Gastrocnemius medialis (tissue), 4 donors: ENCODE measurements at regions not wholly inside any gene's neighbourhood (a gene's known extent, or its start where the extent isn't known, plus 50 kb on each side); places are given as distances from the start of the nearest gene placed in this dataset.

ENCODE experiments used
- ATAC-seq, 2 donors: fragments of 150-250 bp; one replicate each; pipeline ENCODE4 v1.9.1; 2016
- DNase-seq, 2 donors: peaks; one replicate each; pipeline ENCODE4 v3.0.0-alpha.2; 2019
- H3K27ac ChIP-seq, 4 donors: fragments of 200-600 bp; sonication (generic); 1 replicate in 1 of 4; 2 replicates in 3 of 4; pipeline ENCODE4 v1.5.1; 2016 to 2018; ENCODE audit warnings: mild to moderate bottlenecking in 2 of 4, moderate library complexity in 1 of 4
- H3K27me3 ChIP-seq, 3 donors: fragments of 200-600 bp; sonication (generic) in 2 of 3; 1 replicate in 1 of 3; 2 replicates in 2 of 3; pipeline versions ENCODE4 v1.5.1 to v1.6.0; 2016 to 2019; ENCODE audit warnings: mild to moderate bottlenecking in 1 of 3, moderate library complexity in 1 of 3
- H3K36me3 ChIP-seq, 2 donors: fragments of 200-600 bp; sonication (generic) in 1 of 2; one replicate each; pipeline ENCODE4 v1.5.1; 2017 to 2018
- H3K4me1 ChIP-seq, 2 donors: fragments of 200-600 bp; sonication (generic) in 1 of 2; one replicate each; pipeline ENCODE4 v1.5.1; 2016 to 2017; ENCODE audit warnings: mild to moderate bottlenecking in 2 of 2
- H3K4me3 ChIP-seq, 4 donors: fragments of 200-600 bp; sonication (generic) in 3 of 4; 1 replicate in 1 of 4; 2 replicates in 3 of 4; pipeline ENCODE4 v1.5.1; 2016 to 2019; ENCODE audit warnings: mild to moderate bottlenecking in 2 of 4
- H3K9me3 ChIP-seq, 3 donors: fragments of 200-600 bp; sonication (generic) in 2 of 3; 1 replicate in 1 of 3; 2 replicates in 2 of 3; pipeline ENCODE4 v1.5.1; 2016 to 2019
- POLR2A ChIP-seq, 2 donors: fragments of 450-650 bp; IDR thresholded peaks; one replicate each; pipeline ENCODE4 v1.6.1; 2017; ENCODE audit warnings: antibody characterized with exemption in 2 of 2, mild to moderate bottlenecking in 2 of 2, moderate library complexity in 2 of 2
- in situ Hi-C, 4 donors: fragments of 200-750 bp; cut with MboI; loops; one replicate each; pipeline versions ENCODE4 v1.15.0 to v1.8.0; 2017; ENCODE audit warnings: low sequenced_read_pairs in 4 of 4
- intact Hi-C: fragments of 100-400 bp; cut with DNase I; formaldehyde crosslinking; loops from one replicate; pipeline ENCODE4 v1.15.1; 2023; ENCODE audit warnings: low total_unique reads
- TF ChIP-seq, protein P1 (sequence below), 5 experiments: fragments of 450-650 bp in 3 of 5; fragments of 200-600 bp in 2 of 5; sonication (generic) in 2 of 5; IDR thresholded peaks in 4 of 5; conservative IDR thresholded peaks in 1 of 5; 1 replicate in 4 of 5; 2 replicates in 1 of 5; pipeline ENCODE4 v1.5.1; 2016 to 2019; ENCODE audit warnings: antibody characterized with exemption in 5 of 5, mild to moderate bottlenecking in 3 of 5, moderate library complexity in 3 of 5

DNA sequence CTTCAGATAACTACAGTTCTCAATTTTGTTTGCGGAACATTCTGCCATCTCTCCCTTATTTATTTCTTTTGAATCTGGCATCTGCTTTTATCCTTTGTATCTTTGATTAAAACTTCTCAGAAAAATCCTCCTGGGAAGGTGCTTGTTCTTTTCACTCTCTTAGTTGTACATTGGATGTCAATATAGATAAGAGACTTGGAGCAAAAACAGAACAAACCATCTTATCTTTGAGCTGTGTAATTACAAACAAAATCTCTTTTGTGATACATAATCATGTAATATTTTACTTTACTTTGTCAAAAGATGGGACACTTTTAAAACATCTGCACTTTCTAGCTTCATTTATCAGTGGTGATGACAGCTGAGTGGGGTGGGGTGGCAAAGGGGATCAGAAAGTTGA lies 307.2 kb upstream of the LYPLAL1 start:
- Histone ChIP-seq H3K36me3 (no peaks in the 10 kb centered on the region), H3K9me3 (no peaks in the 10 kb centered on the region), H3K27me3 (no peaks in the 10 kb centered on the region), H3K27ac (no peak overlapping the region), H3K4me1 (peaks cover 0 to 3% of the 10 kb centered on the region in 2 donors), H3K4me3 (no peak overlapping the region)
- ATAC-seq (no peak), DNase-seq (no peak)
- intact Hi-C loops (no loop called here), in situ Hi-C loops (no loop called here)
- TF ChIP-seq POLR2A (IDR thresholded peaks at IDR 0.05): no peak
- TF ChIP-seq, protein P1, sequence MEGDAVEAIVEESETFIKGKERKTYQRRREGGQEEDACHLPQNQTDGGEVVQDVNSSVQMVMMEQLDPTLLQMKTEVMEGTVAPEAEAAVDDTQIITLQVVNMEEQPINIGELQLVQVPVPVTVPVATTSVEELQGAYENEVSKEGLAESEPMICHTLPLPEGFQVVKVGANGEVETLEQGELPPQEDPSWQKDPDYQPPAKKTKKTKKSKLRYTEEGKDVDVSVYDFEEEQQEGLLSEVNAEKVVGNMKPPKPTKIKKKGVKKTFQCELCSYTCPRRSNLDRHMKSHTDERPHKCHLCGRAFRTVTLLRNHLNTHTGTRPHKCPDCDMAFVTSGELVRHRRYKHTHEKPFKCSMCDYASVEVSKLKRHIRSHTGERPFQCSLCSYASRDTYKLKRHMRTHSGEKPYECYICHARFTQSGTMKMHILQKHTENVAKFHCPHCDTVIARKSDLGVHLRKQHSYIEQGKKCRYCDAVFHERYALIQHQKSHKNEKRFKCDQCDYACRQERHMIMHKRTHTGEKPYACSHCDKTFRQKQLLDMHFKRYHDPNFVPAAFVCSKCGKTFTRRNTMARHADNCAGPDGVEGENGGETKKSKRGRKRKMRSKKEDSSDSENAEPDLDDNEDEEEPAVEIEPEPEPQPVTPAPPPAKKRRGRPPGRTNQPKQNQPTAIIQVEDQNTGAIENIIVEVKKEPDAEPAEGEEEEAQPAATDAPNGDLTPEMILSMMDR (IDR thresholded peaks at IDR 0.05 in 4 of 5, conservative IDR thresholded peaks at IDR 0.05 in 1 of 5): no peak

GRCh38 chr1:218867066-218867465 lies 306.6 kb upstream of the LYPLAL1 start:
- in situ Hi-C loops (no loop called here), intact Hi-C loops (no loop called here)
- no peaks in the 10 kb centered on the region for H3K27me3 ChIP-seq
- no peaks in the 10 kb centered on the region for H3K36me3 ChIP-seq
- no peaks in the 10 kb centered on the region for H3K9me3 ChIP-seq
- DNase-seq (no peak), ATAC-seq (peak in 1 of 2 donors; percentile 16)
- H3K4me3 ChIP-seq: no peak overlapping the region
- H3K4me1 ChIP-seq: peaks cover 0 to 3% of the 10 kb centered on the region in 2 donors
- TF ChIP-seq, protein P1 (IDR thresholded peaks at IDR 0.05 in 4 of 5, conservative IDR thresholded peaks at IDR 0.05 in 1 of 5): no peak
- TF ChIP-seq POLR2A (IDR thresholded peaks at IDR 0.05): no peak
- no peak overlapping the region for H3K27ac ChIP-seq

- Histone ChIP-seq H3K4me1 (peaks cover 0 to 3% of the 10 kb centered on the region in 2 donors), H3K27me3 (no peaks in the 10 kb centered on the region), H3K4me3 (no peak overlapping the region), H3K9me3 (no peaks in the 10 kb centered on the region), H3K27ac (peak overlapping the region in 1 of 4 donors; percentile 49), H3K36me3 (no peaks in the 10 kb centered on the region)
- ATAC-seq: peak; percentile 30 to 69
- TF ChIP-seq POLR2A (IDR thresholded peaks at IDR 0.05): no peak
- TF ChIP-seq, protein P1 (IDR thresholded peaks at IDR 0.05 in 4 of 5, conservative IDR thresholded peaks at IDR 0.05 in 1 of 5): no peak
- in situ Hi-C loops (no loop called here), intact Hi-C loops (no loop called here)
- DNase-seq: peak; percentile 4 to 20
Measured at GRCh38 chr1:218867941-218868626, 305.6 kb upstream of the LYPLAL1 start.

DNA sequence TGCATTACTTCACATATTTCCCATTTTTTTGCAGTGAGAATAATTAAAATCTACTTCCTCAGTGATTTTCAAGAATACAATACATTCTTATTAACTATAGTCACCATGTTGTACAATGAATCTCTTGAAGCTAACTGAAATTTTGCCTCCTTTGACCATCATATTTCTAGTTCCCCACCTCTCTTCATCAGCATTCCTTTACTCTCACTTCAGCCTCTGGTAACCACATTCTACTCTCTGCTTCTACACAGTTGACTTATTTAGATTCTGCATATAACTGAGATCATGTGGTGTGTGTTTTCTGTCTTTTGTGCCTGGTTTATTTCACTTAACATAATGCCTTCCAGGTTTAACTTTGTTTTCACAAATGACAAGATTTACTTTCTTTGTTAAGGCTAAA lies 304.4 kb upstream of the LYPLAL1 start:
- in situ Hi-C loops: no loop called here
- peaks cover 0 to 3% of the 10 kb centered on the region in 2 donors for H3K4me1 ChIP-seq
- ATAC-seq (no peak), DNase-seq (no peak)
- H3K9me3 ChIP-seq: no peaks in the 10 kb centered on the region
- intact Hi-C loops: no loop called here
- no peak overlapping the region for H3K4me3 ChIP-seq
- TF ChIP-seq POLR2A (IDR thresholded peaks at IDR 0.05): no peak
- TF ChIP-seq, protein P1 (IDR thresholded peaks at IDR 0.05 in 4 of 5, conservative IDR thresholded peaks at IDR 0.05 in 1 of 5): no peak
- no peak overlapping the region for H3K27ac ChIP-seq
- H3K36me3 ChIP-seq: no peaks in the 10 kb centered on the region
- H3K27me3 ChIP-seq: no peaks in the 10 kb centered on the region

DNA sequence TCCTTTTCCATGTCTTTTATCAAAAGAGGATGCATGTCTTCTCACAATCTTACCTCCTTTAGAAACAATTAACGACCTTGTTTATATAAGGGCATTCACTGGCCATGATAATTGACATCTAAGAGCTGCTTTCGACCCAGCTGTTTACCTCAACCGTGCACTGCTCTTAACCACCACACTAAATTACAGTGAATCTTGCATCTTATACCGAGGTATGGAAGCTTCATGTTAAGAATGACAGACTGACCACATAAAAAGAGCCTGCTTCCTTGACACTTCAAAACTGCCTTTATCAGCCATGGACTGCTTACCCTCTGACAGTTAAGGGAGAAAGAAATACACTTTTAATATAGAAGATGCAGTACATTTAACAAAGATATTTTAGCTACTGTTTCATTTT lies 301.7 kb upstream of the LYPLAL1 start:
- Histone ChIP-seq H3K27me3 (no peaks in the 10 kb centered on the region), H3K4me1 (peaks cover 0 to 3% of the 10 kb centered on the region in 2 donors), H3K36me3 (no peaks in the 10 kb centered on the region), H3K9me3 (no peaks in the 10 kb centered on the region), H3K4me3 (no peak overlapping the region), H3K27ac (no peak overlapping the region)
- intact Hi-C loops: no loop called here
- DNase-seq (no peak), ATAC-seq (no peak)
- in situ Hi-C loops: no loop called here
- TF ChIP-seq, protein P1 (IDR thresholded peaks at IDR 0.05 in 4 of 5, conservative IDR thresholded peaks at IDR 0.05 in 1 of 5): no peak
- no peak for TF ChIP-seq POLR2A (IDR thresholded peaks at IDR 0.05)
